ENCODE measurements at regions not wholly inside any gene's neighbourhood (a gene's known extent, or its start where the extent isn't known, plus 50 kb on each side); places are given as distances from the start of the nearest gene placed in this dataset.
"Not testable (repeated sequence)": the region's sequence is repeated elsewhere in the genome, so short reads cannot be mapped to it uniquely, and the experiment has no call there.

DNA sequence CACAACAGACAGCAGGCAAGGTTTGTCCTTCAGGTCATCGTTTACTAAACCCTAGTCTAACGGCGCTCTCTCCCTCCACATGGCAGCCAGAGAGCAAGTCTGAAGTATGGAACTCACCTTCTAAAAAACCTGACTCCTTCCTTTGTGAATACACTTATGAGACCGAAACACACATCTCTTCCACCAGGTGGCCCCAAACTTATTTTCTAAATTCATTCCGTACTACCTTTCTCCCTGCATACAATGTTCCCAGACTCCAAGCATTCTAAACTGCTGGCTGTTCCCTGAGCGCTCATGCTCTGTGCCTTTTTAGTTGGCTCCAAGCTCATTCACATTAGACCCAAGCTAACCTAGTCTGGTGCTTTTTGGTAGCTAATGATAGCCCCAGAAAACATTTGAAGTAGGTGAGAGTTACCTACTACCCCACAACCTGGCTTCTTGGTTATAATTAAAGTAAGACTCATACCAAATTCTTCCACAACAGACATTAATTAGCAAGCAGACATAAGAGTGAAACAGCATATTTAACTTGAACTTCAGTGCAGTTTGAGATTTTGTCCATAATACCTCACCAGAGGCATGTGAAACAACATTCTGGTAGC lies 67.6 kb upstream of the DCLK2 start:
- Histone ChIP-seq H3K36me3 (replicated peaks; ENCODE audit: control insufficient read depth, insufficient read depth, low read length) (no peaks in the 10 kb centered on the region), H3K27me3 (ENCODE audit: control insufficient read depth, insufficient read depth, low read length) (no peaks in the 10 kb centered on the region), H3K4me3 (ENCODE audit: insufficient read depth, low read depth, low read length) (no peak overlapping the region)
- peak; percentile 16 for DNase-seq

DNA sequence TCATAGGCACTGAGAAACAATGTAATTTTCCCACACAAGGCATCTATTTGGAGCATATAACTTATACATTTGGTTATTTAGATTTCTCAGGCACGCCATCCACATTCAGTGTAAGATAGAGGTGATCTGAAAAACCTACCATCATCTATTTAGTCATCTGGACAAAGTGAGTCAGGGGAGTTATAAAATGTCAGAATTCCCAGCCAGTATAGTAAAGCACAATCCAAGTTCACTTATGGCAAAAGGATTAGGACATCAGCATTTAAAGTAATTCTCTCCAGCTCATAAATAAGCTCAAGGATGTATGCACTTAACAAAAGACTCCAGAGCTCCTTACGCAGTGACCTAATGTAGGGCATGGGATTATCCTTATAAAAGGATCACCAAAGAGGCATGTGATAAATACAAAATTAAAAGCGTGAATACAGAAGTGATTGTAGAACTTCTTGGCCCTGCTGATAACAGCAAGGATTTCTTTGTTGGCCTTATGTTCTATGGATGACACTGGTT lies 65.3 kb upstream of the DCLK2 start:
- Histone ChIP-seq H3K36me3 (replicated peaks; ENCODE audit: control insufficient read depth, insufficient read depth, low read length) (no peaks in the 10 kb centered on the region), H3K27me3 (ENCODE audit: control insufficient read depth, insufficient read depth, low read length) (no peaks in the 10 kb centered on the region), H3K4me3 (ENCODE audit: insufficient read depth, low read depth, low read length) (no peak overlapping the region)
- DNase-seq: no peak

DNA sequence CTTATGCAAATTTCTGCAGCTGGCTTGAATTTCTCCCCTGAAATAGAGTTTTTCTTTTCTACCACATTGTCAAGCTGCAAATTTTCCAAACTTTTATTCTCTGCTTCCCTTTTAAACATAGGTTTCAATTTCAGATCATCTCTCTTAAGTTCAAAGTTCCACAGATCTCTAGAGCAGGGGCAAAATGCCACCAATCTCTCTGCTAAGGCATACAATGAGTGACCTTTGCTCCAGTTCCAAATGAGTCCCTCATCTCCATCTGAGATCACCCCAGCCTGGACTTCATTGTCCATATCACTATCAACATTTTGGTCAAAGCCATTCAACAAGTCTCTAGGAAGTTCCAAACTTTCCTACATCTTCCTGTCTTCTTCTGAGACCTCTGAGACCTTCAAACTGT lies 62.3 kb upstream of the DCLK2 start:
- H3K27me3 ChIP-seq (ENCODE audit: control insufficient read depth, insufficient read depth, low read length); H3K4me3 ChIP-seq (ENCODE audit: insufficient read depth, low read depth, low read length); DNase-seq; H3K36me3 ChIP-seq (replicated peaks; ENCODE audit: control insufficient read depth, insufficient read depth, low read length): not testable (repeated sequence)

DNA sequence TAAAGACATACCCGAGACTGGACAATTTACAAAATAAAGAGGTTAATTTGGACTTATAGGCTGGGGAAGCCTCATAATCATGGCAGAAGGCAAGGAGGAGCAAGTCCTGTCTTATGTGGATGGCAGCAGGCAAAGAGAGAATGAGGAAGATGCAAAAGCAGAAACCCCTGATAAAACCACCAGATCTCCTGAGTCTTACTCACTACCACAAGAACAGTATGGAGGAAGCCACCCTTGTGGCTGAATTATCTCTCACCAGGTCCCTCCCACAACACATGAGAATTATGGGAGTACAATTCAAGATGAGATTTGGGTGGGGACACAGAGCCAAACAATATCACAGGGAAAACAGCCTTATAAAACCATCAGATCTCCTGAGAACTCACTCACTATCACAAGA lies 61.6 kb upstream of the DCLK2 start:
- not testable (repeated sequence) for DNase-seq; H3K27me3 ChIP-seq (ENCODE audit: control insufficient read depth, insufficient read depth, low read length); H3K4me3 ChIP-seq (ENCODE audit: insufficient read depth, low read depth, low read length); H3K36me3 ChIP-seq (replicated peaks; ENCODE audit: control insufficient read depth, insufficient read depth, low read length)

DNA sequence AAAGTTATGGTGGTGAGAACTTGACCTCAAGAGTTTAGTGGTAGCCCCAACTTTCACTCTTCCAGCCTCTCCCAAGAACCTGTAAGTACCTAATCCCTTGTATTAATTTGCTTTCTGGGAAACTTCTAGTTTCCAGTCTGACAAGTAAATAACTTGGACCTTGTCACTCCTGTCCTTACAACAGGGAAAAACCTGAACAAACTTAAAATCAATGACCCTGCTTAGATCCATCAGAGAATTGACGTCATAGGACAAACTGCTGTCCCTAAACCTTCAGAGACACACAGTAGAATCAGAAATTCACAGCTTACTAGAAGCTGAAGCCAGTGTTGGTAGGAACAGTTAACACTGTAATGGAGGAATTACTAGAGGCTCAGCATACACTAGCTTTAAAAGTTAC lies 60.0 kb upstream of the DCLK2 start:
- no peaks in the 10 kb centered on the region for H3K36me3 ChIP-seq (replicated peaks; ENCODE audit: control insufficient read depth, insufficient read depth, low read length)
- no peak for DNase-seq
- H3K27me3 ChIP-seq (ENCODE audit: control insufficient read depth, insufficient read depth, low read length): no peaks in the 10 kb centered on the region
- H3K4me3 ChIP-seq (ENCODE audit: insufficient read depth, low read depth, low read length): no peak overlapping the region

DNA sequence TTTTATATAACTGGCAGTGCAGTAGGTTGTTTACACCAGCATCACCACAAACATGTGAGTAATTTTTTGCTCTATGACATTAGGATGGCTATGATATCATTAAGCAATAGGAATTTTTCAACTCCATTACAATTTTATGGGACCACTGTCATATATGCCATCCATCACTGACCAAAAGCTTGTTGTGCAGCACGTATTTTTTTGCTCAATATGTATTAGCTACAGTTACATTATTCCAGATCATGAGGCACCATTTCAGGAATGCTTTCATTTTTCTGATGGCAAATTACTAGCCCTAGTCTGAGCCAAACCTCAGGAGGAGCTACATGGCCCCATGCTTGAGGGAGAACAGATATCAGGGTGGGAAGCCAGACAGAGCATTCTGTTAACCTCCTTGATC lies 56.8 kb upstream of the DCLK2 start:
- H3K4me3 ChIP-seq (ENCODE audit: insufficient read depth, low read depth, low read length): no peak overlapping the region
- DNase-seq: no peak
- H3K27me3 ChIP-seq (ENCODE audit: control insufficient read depth, insufficient read depth, low read length): no peaks in the 10 kb centered on the region
- no peaks in the 10 kb centered on the region for H3K36me3 ChIP-seq (replicated peaks; ENCODE audit: control insufficient read depth, insufficient read depth, low read length)

DNA sequence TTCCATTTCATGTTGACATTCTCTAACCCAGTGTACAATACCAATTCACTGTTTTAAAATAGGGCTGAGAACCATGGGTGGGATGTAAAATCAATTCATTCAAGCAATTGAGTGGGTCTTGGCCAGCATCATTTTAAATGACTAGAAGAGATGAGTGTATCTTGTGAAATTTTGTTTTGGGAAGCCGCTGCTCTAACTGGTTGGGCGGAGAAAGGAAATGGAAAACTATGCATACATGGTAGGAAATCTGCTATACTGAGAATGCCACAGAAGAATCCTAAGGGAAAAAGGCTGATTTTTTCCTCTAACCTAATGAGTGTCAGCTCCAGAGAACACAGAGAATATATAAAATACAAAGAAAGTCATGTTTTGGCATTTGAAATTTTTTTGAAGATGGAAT lies 54.8 kb upstream of the DCLK2 start:
- no peaks in the 10 kb centered on the region for H3K27me3 ChIP-seq (ENCODE audit: control insufficient read depth, insufficient read depth, low read length)
- no peak for DNase-seq
- no peaks in the 10 kb centered on the region for H3K36me3 ChIP-seq (replicated peaks; ENCODE audit: control insufficient read depth, insufficient read depth, low read length)
- no peak overlapping the region for H3K4me3 ChIP-seq (ENCODE audit: insufficient read depth, low read depth, low read length)

DNA sequence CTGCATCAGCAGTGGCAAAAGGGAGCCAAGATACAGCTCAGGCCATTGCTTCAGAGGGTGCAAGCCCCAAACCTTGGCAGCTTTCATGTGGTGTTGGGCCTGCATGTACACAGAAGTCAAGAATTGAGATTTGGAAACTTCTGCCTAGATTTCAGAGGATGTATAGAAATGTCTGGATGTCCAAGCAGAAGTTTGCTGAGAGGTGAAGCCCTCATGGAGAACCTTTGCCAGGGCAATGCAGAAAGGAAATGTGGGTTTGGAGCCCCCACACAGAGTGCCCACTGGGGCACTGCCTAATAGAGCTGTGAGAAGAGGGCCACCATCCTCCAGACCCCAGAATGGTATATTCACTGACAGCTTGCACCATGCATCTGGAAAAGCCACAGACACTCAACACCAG lies 51.3 kb upstream of the DCLK2 start:
- not testable (repeated sequence) for H3K27me3 ChIP-seq (ENCODE audit: control insufficient read depth, insufficient read depth, low read length); H3K4me3 ChIP-seq (ENCODE audit: insufficient read depth, low read depth, low read length); DNase-seq; H3K36me3 ChIP-seq (replicated peaks; ENCODE audit: control insufficient read depth, insufficient read depth, low read length)

Measured in H7 (cell line).